HEK293T (cell line): ENCODE measurements at regions not wholly inside any gene's neighbourhood (a gene's known extent, or its start where the extent isn't known, plus 50 kb on each side); places are given as distances from the start of the nearest gene placed in this dataset.

Source experiments
- L3MBTL2 ChIP-seq: fragments of 450-650 bp; conservative IDR thresholded peaks from 2 replicates; pipeline ENCODE4 v1.6.1; 2016; ENCODE audit warnings: mild to moderate bottlenecking
- SUZ12 ChIP-seq: fragments of 450-650 bp; IDR thresholded peaks from 2 replicates; pipeline ENCODE4 v1.6.1; 2016; ENCODE audit warnings: mild to moderate bottlenecking

DNA sequence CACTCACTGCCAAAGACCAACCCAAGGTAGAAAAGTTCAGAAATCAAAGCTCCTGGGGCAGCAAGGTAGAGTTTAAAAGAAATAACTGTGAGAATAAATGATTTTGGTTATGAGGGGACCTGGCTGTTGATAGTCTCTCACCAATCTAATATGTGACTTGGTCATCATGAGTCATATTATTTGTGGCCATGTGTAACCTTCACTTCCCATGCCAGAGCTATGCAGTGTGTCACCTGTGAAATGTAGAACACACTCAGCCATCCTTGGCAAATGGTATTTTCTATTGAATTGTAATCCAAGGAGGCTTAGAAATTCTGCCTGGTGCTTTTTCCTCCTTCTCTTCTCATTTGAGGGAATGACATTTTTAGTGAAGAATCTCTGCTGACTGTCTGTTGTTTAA, 184.2 kb upstream of the STAC start:
- TF ChIP-seq L3MBTL2 (no peak), SUZ12 (no peak)
